OCI-LY7 (cell line): ENCODE measurements at regions not wholly inside any gene's neighbourhood (a gene's known extent, or its start where the extent isn't known, plus 50 kb on each side); places are given as distances from the start of the nearest gene placed in this dataset.

Experiments used
- BruUV-seq: library from RNA; stranded (reverse); fragments of 400-500 nt; replicated peaks from 2 replicates; lab custom pipeline; 2021; lab: Mats Ljungman, UMichigan
- CTCF ChIA-PET: fragments of 300-600 bp; sonication (Branson Sonifier 250); formaldehyde crosslinking; loops from one replicate; lab custom pipeline; 2022; ENCODE audit warnings: antibody characterized with exemption; ENCODE audit not compliant: unreplicated experiment; lab: Charles Lee
- POLR2A ChIA-PET: fragments of 300-600 bp; sonication (Branson Sonifier 250); formaldehyde crosslinking; loops from one replicate; lab custom pipeline; 2022; ENCODE audit warnings: antibody characterized with exemption; lab: Charles Lee
- DNase-seq: peaks from one replicate; pipeline ENCODE4 v3.0.0-alpha.2; 2015; ENCODE audit warnings: low spot score
- H2AFZ ChIP-seq: fragments of 200-600 bp; sonication (generic), shearing (Covaris generic); 2 replicates; pipeline ENCODE4 v1.6.1; 2014; ENCODE audit warnings: mild to moderate bottlenecking, antibody characterized with exemption, low read length, moderate library complexity
- H3K27ac ChIP-seq: fragments of 200-600 bp; sonication (generic); 2 replicates; pipeline ENCODE4 v1.5.1; 2014; ENCODE audit warnings: mixed run types, low read depth, mild to moderate bottlenecking, moderate library complexity, low read length, inconsistent platforms; ENCODE audit not compliant: poor library complexity, severe bottlenecking
- H3K36me3 ChIP-seq: fragments of 200-600 bp; sonication (generic); 2 replicates; pipeline ENCODE4 v1.6.1; 2014; ENCODE audit warnings: mild to moderate bottlenecking, antibody characterized with exemption, low read length, moderate library complexity, mixed read lengths; ENCODE audit not compliant: insufficient read depth
- H3K4me1 ChIP-seq: fragments of 200-600 bp; sonication (generic); 2 replicates; pipeline ENCODE4 v1.5.1; 2014; ENCODE audit warnings: mild to moderate bottlenecking, low read length; ENCODE audit not compliant: insufficient read depth, poor library complexity, severe bottlenecking
- H3K4me2 ChIP-seq: fragments of 200-600 bp; sonication (generic); 2 replicates; pipeline ENCODE4 v1.6.1; 2014; ENCODE audit warnings: mild to moderate bottlenecking, low read length
- H3K4me3 ChIP-seq: fragments of 200-600 bp; sonication (generic); 2 replicates; pipeline ENCODE4 v1.5.1; 2014; ENCODE audit warnings: mild to moderate bottlenecking, low read depth, low read length; ENCODE audit not compliant: poor library complexity, severe bottlenecking
- H3K79me2 ChIP-seq: fragments of 200-600 bp; sonication (generic); 2 replicates; pipeline ENCODE4 v1.6.1; 2016; ENCODE audit warnings: low read depth, mild to moderate bottlenecking, low read length, moderate library complexity, mixed read lengths; ENCODE audit not compliant: insufficient read depth
- H3K9me2 ChIP-seq: fragments of 200-600 bp; sonication (generic); 2 replicates; pipeline ENCODE4 v1.6.1; 2016; ENCODE audit warnings: mild to moderate bottlenecking, low read length, mixed read lengths; ENCODE audit not compliant: insufficient read depth
- H3K9me3 ChIP-seq: fragments of 200-600 bp; sonication (generic); 2 replicates; pipeline ENCODE4 v1.6.1; 2014; ENCODE audit warnings: mild to moderate bottlenecking, mixed run types, low read length, mixed read lengths
- H4K20me1 ChIP-seq: fragments of 200-600 bp; sonication (generic); 2 replicates; pipeline ENCODE4 v1.6.1; 2014; ENCODE audit warnings: mild to moderate bottlenecking, antibody characterized with exemption, low read length, moderate library complexity, mixed read lengths; ENCODE audit not compliant: insufficient read depth
- CTCF ChIP-seq: fragments of 200-600 bp; sonication (generic); conservative IDR thresholded peaks from 2 replicates; pipeline ENCODE4 v1.5.1; 2014; ENCODE audit warnings: mild to moderate bottlenecking, antibody characterized with exemption, low read length, moderate library complexity, mixed read lengths
- EZH2phosphoT487 ChIP-seq: fragments of 200-600 bp; sonication (generic); IDR thresholded peaks from 2 replicates; pipeline ENCODE4 v1.6.1; 2018; ENCODE audit warnings: low read depth, borderline replicate concordance, mild to moderate bottlenecking, mixed run types, antibody characterized with exemption, low read length, moderate library complexity, mixed read lengths
- intact Hi-C: fragments of 100-400 bp; cut with micrococcal nuclease; formaldehyde crosslinking; loops from one replicate; pipeline ENCODE4 v1.10.0; 2022; ENCODE audit not compliant: unreplicated experiment

- no peaks in the 10 kb centered on the region for H3K79me2 ChIP-seq
- H3K4me1 ChIP-seq, result no peaks in the 10 kb centered on the region
- H3K36me3 ChIP-seq, result no peaks in the 10 kb centered on the region
- no peaks in the 10 kb centered on the region for H3K9me3 ChIP-seq
- H3K4me2 ChIP-seq, result no peak overlapping the region
- no peaks in the 10 kb centered on the region for H3K9me2 ChIP-seq
- BruUV-seq, result no TSS peak
- no peak for DNase-seq
- no peak overlapping the region for H3K4me3 ChIP-seq
- TF ChIP-seq EZH2phosphoT487, result no peak
- TF ChIP-seq CTCF, result no peak
- POLR2A ChIA-PET, result no interaction called here
- H4K20me1 ChIP-seq, result no peaks in the 10 kb centered on the region
- no peak overlapping the region for H2AFZ ChIP-seq
- CTCF ChIA-PET, result no interaction called here
- intact Hi-C loops, result no loop called here
- no peak overlapping the region for H3K27ac ChIP-seq
Measured at GRCh38 chr13:110978390-110978789, 63.5 kb upstream of the ANKRD10 start.

GRCh38 chr13:110976785-110977184 is 61.9 kb upstream of the ANKRD10 start:
- ChIA-PET POLR2A (no interaction called here), CTCF (no interaction called here)
- H2AFZ ChIP-seq, result no peak overlapping the region
- H3K9me2 ChIP-seq, result no peaks in the 10 kb centered on the region
- no peak overlapping the region for H3K4me2 ChIP-seq
- TF ChIP-seq EZH2phosphoT487, result no peak
- TF ChIP-seq CTCF, result no peak
- no peak overlapping the region for H3K27ac ChIP-seq
- no peaks in the 10 kb centered on the region for H3K36me3 ChIP-seq
- no peaks in the 10 kb centered on the region for H3K4me1 ChIP-seq
- H3K4me3 ChIP-seq, result no peak overlapping the region
- H3K9me3 ChIP-seq, result no peaks in the 10 kb centered on the region
- H4K20me1 ChIP-seq, result no peaks in the 10 kb centered on the region
- DNase-seq, result no peak
- no TSS peak for BruUV-seq
- intact Hi-C loops, result no loop called here
- no peaks in the 10 kb centered on the region for H3K79me2 ChIP-seq

- H3K4me1 ChIP-seq, result no peaks in the 10 kb centered on the region
- H3K27ac ChIP-seq, result no peak overlapping the region
- H3K4me2 ChIP-seq, result no peak overlapping the region
- ChIA-PET CTCF (no interaction called here), POLR2A (no interaction called here)
- H3K9me3 ChIP-seq, result no peaks in the 10 kb centered on the region
- no peaks in the 10 kb centered on the region for H3K79me2 ChIP-seq
- BruUV-seq, result no TSS peak
- H3K4me3 ChIP-seq, result no peak overlapping the region
- H2AFZ ChIP-seq, result no peak overlapping the region
- H3K9me2 ChIP-seq, result no peaks in the 10 kb centered on the region
- intact Hi-C loops, result no loop called here
- H4K20me1 ChIP-seq, result no peaks in the 10 kb centered on the region
- TF ChIP-seq EZH2phosphoT487 (no peak), CTCF (no peak)
- no peaks in the 10 kb centered on the region for H3K36me3 ChIP-seq
- DNase-seq, result no peak
Measured at GRCh38 chr13:110973007-110973700, 58.3 kb upstream of the ANKRD10 start.
